CD4-positive, alpha-beta T cell (primary cell): ENCODE measurements at regions not wholly inside any gene's neighbourhood (a gene's known extent, or its start where the extent isn't known, plus 50 kb on each side); places are given as distances from the start of the nearest gene placed in this dataset.

Experiments
- ATAC-seq: fragments of 200-7000 bp; cut with Tn5 transposase; one replicate; pipeline ENCODE4 v1.10.0; 2022; ENCODE audit warnings: mild to moderate bottlenecking; ENCODE audit not compliant: poor library complexity
- CTCF ChIA-PET: fragments of 350-600 bp; sonication (Branson Sonifier 250); formaldehyde crosslinking; loops from one replicate; lab custom pipeline; 2021; ENCODE audit warnings: antibody characterized with exemption, inconsistent platforms; lab: Charles Lee
- POLR2A ChIA-PET: fragments of 350-600 bp; sonication (Branson Sonifier 250); formaldehyde crosslinking; loops from one replicate; lab custom pipeline; 2021; ENCODE audit warnings: antibody characterized with exemption, inconsistent platforms; lab: Charles Lee
- DNase-seq, 14 experiments: peaks; one replicate each; pipeline ENCODE4 v3.0.0-alpha.2; 2013 to 2020; ENCODE audit warnings: mixed read lengths in 2 of 14
- H3K27ac ChIP-seq, 2 donors: one replicate each; pipeline versions ENCODE4 v1.5.1 to v1.7.0; 2013; ENCODE audit warnings: low read length in 2 of 2, low read depth in 1 of 2, mild to moderate bottlenecking in 1 of 2
- H3K27me3 ChIP-seq, 2 experiments: 1 replicate in 1 of 2; 2 replicates in 1 of 2; pipeline versions ENCODE4 v1.6.1 to v1.7.0; 2013; ENCODE audit warnings: low read length in 2 of 2, control low read depth in 1 of 2, mild to moderate bottlenecking in 1 of 2, moderate library complexity in 1 of 2; ENCODE audit not compliant: insufficient read depth in 2 of 2, control insufficient read depth in 1 of 2
- H3K36me3 ChIP-seq: one replicate; pipeline ENCODE4 v1.6.1; 2013; ENCODE audit warnings: low read length, control low read depth; ENCODE audit not compliant: insufficient read depth
- H3K4me1 ChIP-seq: one replicate; pipeline ENCODE4 v1.6.1; 2013; ENCODE audit warnings: low read length, control low read depth; ENCODE audit not compliant: insufficient read depth
- H3K4me3 ChIP-seq: one replicate; pipeline ENCODE4 v1.5.1; 2013; ENCODE audit warnings: mild to moderate bottlenecking, low read length, moderate library complexity
- H3K9me3 ChIP-seq, 2 experiments: 1 replicate in 1 of 2; 2 replicates in 1 of 2; pipeline versions ENCODE4 v1.6.1 to v1.7.0; 2013; ENCODE audit warnings: low read length in 2 of 2, mild to moderate bottlenecking in 2 of 2, control low read depth in 1 of 2, moderate library complexity in 1 of 2; ENCODE audit not compliant: control insufficient read depth in 1 of 2, insufficient read depth in 1 of 2
- H3K27ac Mint-ChIP-seq: one replicate; pipeline ENCODE4 v1.8.0; 2020; ENCODE audit warnings: mixed read lengths
- H3K27me3 Mint-ChIP-seq: one replicate; pipeline ENCODE4 v1.8.0; 2021; ENCODE audit warnings: mixed read lengths
- H3K36me3 Mint-ChIP-seq: one replicate; pipeline ENCODE4 v1.8.0; 2021; ENCODE audit warnings: low read depth, mixed read lengths
- H3K4me1 Mint-ChIP-seq: one replicate; pipeline ENCODE4 v1.8.0; 2021; ENCODE audit warnings: low read depth, mixed read lengths
- H3K4me3 Mint-ChIP-seq: one replicate; pipeline ENCODE4 v1.8.0; 2020; ENCODE audit warnings: mild to moderate bottlenecking, mixed read lengths
- H3K9me3 Mint-ChIP-seq: one replicate; pipeline ENCODE4 v1.8.0; 2020; ENCODE audit warnings: mixed read lengths
- intact Hi-C, 2 experiments: fragments of 100-400 bp; cut with DNase I in 1 of 2; cut with micrococcal nuclease in 1 of 2; formaldehyde crosslinking; loops; one replicate each; pipeline versions ENCODE4 v1.15.1 to v1.9.0; 2023 to 2025; cut with DNase I, micrococcal nuclease
- TF ChIP-seq, protein P1 (sequence below): fragments of 200-600 bp; IDR thresholded peaks from one replicate; pipeline ENCODE4 v1.8.0; 2022; ENCODE audit warnings: antibody characterized with exemption, mild to moderate bottlenecking

GRCh38 chr16:9607515-9608230 lies 516.2 kb downstream of the HAPSTR1 start:
- CTCF ChIA-PET: no interaction called here
- Histone ChIP-seq H3K4me1 (no peaks in the 10 kb centered on the region), H3K27me3 (no peaks in the 10 kb centered on the region), H3K9me3 (peaks cover 0 to 5% of the 10 kb centered on the region in 2 experiments), H3K27ac (no peak overlapping the region), H3K36me3 (no peaks in the 10 kb centered on the region), H3K4me3 (no peak overlapping the region)
- Mint-ChIP-seq H3K4me1 (no peaks in the 10 kb centered on the region), H3K9me3 (no peaks in the 10 kb centered on the region), H3K4me3 (no peak overlapping the region), H3K27ac (no peak overlapping the region), H3K36me3 (no peaks in the 10 kb centered on the region), H3K27me3 (no peaks in the 10 kb centered on the region)
- DNase-seq (no peak), ATAC-seq (no peak)
- intact Hi-C loops: no loop called here
- TF ChIP-seq, protein P1, sequence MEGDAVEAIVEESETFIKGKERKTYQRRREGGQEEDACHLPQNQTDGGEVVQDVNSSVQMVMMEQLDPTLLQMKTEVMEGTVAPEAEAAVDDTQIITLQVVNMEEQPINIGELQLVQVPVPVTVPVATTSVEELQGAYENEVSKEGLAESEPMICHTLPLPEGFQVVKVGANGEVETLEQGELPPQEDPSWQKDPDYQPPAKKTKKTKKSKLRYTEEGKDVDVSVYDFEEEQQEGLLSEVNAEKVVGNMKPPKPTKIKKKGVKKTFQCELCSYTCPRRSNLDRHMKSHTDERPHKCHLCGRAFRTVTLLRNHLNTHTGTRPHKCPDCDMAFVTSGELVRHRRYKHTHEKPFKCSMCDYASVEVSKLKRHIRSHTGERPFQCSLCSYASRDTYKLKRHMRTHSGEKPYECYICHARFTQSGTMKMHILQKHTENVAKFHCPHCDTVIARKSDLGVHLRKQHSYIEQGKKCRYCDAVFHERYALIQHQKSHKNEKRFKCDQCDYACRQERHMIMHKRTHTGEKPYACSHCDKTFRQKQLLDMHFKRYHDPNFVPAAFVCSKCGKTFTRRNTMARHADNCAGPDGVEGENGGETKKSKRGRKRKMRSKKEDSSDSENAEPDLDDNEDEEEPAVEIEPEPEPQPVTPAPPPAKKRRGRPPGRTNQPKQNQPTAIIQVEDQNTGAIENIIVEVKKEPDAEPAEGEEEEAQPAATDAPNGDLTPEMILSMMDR: no peak
- POLR2A ChIA-PET: no interaction called here

GRCh38 chr16:9610727-9611126 lies 519.3 kb downstream of the HAPSTR1 start:
- no peak overlapping the region for H3K4me3 ChIP-seq
- H3K36me3 Mint-ChIP-seq: no peaks in the 10 kb centered on the region
- ATAC-seq (no peak), DNase-seq (no peak)
- H3K4me1 ChIP-seq: no peaks in the 10 kb centered on the region
- no peaks in the 10 kb centered on the region for H3K36me3 ChIP-seq
- H3K4me3 Mint-ChIP-seq: no peak overlapping the region
- H3K4me1 Mint-ChIP-seq: no peaks in the 10 kb centered on the region
- intact Hi-C loops: no loop called here
- TF ChIP-seq, protein P1: no peak
- no peak overlapping the region for H3K27ac Mint-ChIP-seq
- no peak overlapping the region for H3K27ac ChIP-seq
- peaks cover 0 to 4% of the 10 kb centered on the region in 2 experiments for H3K9me3 ChIP-seq
- CTCF ChIA-PET: no interaction called here
- no peaks in the 10 kb centered on the region for H3K27me3 Mint-ChIP-seq
- POLR2A ChIA-PET: no interaction called here
- no peaks in the 10 kb centered on the region for H3K9me3 Mint-ChIP-seq
- no peaks in the 10 kb centered on the region for H3K27me3 ChIP-seq

- ChIA-PET CTCF (no interaction called here), POLR2A (no interaction called here)
- H3K27me3 Mint-ChIP-seq: no peaks in the 10 kb centered on the region
- H3K36me3 ChIP-seq: no peaks in the 10 kb centered on the region
- H3K36me3 Mint-ChIP-seq: no peaks in the 10 kb centered on the region
- no peak overlapping the region for H3K27ac ChIP-seq
- no peak overlapping the region for H3K4me3 Mint-ChIP-seq
- H3K27me3 ChIP-seq: peaks cover 0 to 2% of the 10 kb centered on the region in 2 experiments
- H3K9me3 Mint-ChIP-seq: no peaks in the 10 kb centered on the region
- ATAC-seq (no peak), DNase-seq (no peak)
- H3K4me1 Mint-ChIP-seq: no peaks in the 10 kb centered on the region
- no peaks in the 10 kb centered on the region for H3K4me1 ChIP-seq
- H3K9me3 ChIP-seq: no peaks in the 10 kb centered on the region
- TF ChIP-seq, protein P1: no peak
- no peak overlapping the region for H3K27ac Mint-ChIP-seq
- no peak overlapping the region for H3K4me3 ChIP-seq
- intact Hi-C loops: no loop called here
Measured at GRCh38 chr16:9612267-9612666, 520.8 kb downstream of the HAPSTR1 start.
